TTC549 (cell line): ENCODE measurements at regions not wholly inside any gene's neighbourhood (a gene's known extent, or its start where the extent isn't known, plus 50 kb on each side); places are given as distances from the start of the nearest gene placed in this dataset.
"Not testable (repeated sequence)": the region's sequence is repeated elsewhere in the genome, so short reads cannot be mapped to it uniquely, and the experiment has no call there.

Experiments used
- FAIRE-seq: peaks from 2 replicates; lab custom pipeline; 2012; peaks lifted over from hg19 to GRCh38; lab: Jason Lieb, UNC

DNA sequence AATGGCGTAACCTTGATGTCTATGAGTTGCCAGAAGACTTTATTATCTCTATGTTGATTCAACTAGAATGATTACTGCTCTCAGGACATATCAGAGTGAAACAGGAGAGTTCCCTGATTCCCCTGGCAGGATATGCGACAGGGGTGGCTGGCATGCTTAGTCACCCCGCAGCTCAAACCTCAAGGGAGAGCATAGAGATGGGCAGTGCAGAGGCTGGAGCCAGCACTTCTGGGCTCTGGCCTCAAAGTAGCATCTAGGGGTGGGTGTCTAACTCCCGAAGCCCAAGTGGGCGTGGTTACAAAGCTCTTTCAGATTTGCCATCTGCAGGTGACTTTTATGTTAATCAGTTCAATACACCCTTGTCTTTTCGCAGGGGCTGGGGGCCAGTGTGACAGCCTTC is 391.6 kb downstream of the ADCYAP1 start:
- FAIRE-seq = no peak

DNA sequence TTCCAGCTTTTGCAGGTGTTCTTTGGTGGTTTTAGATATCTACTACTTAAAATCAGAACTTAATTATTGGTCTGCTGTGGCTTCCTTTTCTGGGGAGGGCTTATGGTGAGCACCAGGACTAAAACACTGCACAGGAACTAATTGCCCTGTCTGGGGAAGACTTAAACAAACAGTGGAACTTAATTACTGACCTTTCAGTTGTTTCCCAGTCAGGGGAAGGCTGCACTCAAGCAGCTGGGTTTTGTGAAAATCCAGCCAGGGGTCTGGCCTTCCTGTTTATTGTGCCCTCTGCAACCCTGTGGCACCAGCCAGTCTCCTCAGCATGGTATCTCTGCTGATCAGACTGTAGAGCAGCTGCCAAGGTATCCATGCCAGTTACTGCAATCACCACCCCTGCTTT is 398.2 kb downstream of the ADCYAP1 start:
- no peak for FAIRE-seq

DNA sequence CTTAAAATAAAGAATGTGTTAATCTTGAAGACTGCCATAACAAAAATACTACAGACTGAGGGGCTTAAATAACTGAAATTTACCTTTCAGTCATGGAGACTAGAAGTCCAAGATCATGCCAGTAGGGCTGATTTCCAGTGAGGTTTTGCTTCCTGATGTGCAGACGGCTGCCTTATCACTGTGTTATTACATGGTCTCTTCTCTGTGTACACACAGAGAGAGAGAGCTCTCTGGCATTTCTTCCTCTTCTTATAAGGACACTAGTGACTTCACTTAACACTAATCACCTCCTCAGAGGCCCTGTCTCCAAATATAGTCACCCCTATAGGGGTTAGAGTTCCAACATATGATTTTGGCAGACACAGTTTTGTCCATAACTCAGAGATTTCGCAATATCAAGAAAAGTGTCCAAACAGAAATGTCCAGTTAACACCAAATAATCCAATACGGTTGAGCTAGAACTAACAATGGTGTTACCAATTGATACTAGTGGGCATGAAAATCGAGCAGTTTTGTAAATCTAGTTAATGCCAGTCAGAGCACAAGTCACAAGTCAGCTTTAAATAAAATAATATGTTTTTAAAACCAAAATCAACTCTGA is 399.8 kb downstream of the ADCYAP1 start:
- no peak for FAIRE-seq

DNA sequence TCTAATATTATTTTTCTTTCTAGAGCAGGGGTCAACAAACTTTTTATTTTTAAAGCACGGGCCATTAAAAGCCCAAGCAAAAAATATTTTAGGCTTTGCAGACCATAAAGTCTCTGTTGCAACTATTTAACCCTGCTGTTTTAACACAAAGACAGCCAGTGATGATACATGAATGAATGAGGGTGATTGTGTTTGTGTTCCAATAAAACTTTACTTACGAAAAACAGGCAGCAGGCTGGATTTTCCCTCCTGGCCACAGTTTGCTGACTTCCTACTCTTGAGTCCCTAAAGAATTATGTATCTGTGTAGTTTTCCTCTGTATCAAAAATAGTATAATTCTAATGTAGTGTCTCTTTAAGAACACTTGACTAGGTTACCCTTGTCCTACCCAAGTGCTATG is 402.0 kb downstream of the ADCYAP1 start:
- no peak for FAIRE-seq

DNA sequence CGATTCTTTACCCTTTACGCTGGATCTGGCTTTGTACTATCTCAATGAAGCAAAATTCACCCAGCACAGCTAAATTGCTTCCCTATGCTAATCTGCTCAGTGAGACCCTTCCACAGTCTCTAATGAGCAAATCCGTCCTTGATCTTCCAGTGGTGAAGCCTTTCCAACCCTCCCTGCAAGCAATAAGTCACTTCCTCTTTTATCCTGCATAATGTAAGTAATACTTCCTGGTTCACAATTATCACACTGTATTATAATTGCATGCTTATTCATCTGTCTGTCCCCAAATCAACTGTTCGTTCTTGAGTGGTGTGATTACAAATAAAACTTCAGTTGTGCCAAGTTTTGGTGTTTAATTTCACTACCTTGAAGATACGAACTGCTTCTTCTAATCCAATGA is 404.0 kb downstream of the ADCYAP1 start:
- FAIRE-seq = no peak

DNA sequence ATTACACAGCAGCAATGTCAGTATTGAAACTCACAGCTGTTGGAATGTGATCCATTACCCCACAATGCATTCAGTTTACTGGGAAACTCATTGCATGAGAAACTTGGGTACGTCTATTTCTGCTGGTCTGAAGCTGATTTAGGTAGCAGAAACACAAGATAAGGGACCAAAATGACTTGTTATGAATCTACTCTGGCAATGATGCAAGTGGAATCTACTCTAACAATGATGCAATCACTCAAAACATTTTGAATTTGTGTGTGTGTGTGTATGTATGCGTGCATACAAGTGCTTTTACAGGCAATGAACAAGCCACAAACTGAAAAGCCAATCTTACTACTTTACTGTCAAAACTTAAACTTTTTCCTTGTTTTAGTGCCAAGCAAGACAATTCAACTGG is 406.7 kb downstream of the ADCYAP1 start:
- FAIRE-seq = no peak

DNA sequence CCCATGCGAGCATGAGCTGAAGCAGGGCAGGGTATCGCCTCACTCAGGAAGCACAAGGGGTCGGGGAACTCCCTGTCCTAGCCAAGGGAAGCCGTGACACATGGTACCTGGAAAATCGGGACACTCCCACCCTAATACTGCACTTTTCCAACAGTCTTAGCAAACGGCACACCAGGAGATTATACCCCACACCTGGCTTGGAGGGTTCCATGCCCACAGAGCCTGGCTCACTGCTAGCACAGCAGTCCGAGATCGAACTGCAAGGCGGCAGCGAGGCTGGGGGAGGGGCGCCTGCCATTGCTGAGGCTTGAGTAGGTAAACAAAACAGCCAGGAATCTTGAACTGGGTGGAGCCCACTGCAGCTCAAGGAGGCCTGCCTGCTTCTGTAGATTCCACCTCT is 430.7 kb downstream of the ADCYAP1 start:
- not testable (repeated sequence) for FAIRE-seq

DNA sequence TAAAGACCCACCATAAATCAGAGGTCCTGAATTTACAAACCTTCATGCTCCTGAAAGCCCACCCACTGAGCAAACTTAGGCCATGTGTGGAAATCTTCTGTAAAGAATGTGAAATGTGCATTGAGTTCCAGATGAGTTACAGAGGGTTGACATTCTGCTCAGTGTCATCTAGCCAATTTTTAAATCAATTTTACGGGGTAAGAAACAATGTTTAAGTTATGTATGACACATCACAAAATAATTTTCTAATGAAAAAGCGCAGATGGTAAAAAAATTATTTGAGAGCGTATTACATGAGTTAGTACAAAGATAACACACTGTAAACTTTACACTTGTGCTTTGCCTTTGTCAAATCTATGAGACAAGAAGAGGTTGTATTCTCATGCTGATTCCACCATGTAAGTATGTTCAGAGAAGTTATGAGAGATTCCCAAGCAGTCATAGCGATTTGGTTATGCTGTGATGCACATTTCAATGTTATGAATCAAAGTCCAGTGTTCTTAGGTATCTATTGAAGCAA is 446.3 kb downstream of the ADCYAP1 start:
- FAIRE-seq = no peak

DNA sequence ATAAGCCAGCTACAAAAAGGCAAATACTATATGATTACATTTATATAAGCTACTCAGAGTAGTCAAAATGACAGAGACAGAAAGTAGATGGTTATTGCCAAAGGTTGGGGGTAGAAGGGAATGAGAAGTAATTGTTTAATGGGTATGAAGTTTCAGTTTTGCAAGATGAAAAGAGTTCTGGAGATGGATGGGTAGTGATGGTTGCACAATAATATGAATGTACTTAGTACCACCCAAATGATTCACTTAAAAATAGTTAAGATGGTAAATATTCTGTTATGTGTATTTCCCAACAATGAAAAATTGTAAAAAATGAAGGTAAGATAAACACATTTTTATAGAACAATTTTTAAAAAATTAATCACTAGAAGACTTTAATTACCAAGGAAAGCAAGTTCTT is 448.4 kb downstream of the ADCYAP1 start:
- no peak for FAIRE-seq

DNA sequence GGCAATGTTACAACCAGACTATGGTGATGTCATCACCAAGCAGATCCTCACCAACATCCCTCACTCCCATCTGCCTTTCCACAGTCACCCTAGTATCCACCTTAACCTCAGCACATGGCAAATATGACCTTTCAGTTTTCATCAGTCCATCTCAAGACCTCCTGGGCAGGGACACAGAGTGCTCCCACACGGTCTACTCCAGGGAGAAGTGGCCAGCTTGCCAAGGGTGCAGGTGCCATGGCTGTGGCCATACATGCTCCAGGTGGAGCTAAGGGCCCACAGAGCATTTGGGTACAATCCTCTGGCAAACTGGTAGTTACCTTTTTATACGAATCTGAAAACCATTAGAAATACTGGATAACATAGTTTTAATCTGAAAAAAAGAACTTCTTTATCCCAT is 453.1 kb downstream of the ADCYAP1 start:
- FAIRE-seq = no peak

DNA sequence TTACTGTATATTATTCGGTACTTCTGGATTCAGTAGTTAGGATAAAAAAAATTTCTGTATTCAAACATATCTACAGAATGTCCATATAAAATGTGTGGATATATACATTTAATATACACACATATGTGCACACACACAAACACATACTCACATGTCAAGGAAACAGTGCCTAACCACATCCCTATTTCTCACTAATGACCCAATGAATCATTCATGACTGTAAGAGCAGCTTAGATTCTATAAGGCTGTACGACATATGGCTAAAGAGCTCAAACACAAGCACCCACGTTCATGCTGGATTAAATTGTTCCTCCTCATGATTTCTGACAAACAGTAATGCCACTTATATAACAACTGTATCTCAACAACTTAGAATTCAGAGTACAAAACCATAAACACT is 457.3 kb downstream of the ADCYAP1 start:
- FAIRE-seq = no peak

DNA sequence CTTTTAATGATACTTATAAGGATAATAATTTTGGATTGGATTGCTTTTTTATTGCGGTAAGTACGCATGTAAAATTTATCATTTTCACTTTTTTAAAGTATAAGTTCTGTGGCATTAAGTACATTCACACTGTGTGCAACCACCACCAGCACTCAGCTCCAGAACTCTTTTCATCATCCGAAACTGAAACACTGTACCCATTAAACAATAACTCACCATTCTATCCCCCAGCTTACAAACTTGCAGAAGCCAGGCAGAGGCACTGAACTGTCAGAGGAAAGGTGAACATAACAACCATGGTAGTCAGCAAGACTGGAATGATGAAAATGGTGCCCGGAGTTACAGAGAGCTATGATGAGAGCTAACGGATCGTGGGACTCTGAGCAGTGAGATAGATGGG is 465.9 kb downstream of the ADCYAP1 start:
- FAIRE-seq = no peak

DNA sequence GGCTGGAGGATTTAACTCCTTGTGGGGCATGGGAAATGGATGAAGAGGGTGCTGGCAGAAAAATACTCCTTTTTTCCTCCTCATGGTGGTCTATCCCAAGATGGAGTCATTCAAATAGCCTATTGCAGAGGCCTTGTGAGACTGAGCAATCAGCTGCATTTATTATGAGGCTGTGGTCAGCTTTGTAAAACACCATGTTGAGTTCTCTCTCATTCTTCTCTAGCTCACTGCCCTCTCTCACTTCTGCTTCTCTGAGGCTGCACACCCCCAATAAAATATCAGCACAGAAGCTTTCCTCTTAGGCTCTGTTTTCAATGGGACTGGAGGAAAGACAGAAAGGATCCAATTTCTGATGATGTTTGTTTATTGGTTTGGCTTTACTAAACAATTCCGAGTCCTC is 467.1 kb downstream of the ADCYAP1 start:
- no peak for FAIRE-seq

DNA sequence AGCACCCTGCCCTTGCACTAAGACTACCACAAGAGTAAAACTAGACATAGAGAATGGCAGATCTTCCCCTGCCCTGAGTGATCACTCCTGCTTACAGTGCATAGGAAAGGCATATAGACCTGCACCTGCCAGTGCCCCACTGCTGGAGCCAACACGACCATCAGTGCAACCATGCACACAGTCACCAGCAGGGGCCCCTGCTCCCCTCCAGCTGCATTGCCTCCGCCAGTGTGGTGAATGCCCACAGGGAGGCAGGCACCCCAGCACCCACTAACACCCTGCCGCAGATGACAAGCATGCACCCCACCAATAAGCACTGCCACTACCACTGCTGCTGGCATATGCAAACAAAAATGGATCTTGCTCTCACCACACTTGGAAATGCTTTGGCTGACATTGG is 478.8 kb downstream of the ADCYAP1 start:
- no peak for FAIRE-seq

DNA sequence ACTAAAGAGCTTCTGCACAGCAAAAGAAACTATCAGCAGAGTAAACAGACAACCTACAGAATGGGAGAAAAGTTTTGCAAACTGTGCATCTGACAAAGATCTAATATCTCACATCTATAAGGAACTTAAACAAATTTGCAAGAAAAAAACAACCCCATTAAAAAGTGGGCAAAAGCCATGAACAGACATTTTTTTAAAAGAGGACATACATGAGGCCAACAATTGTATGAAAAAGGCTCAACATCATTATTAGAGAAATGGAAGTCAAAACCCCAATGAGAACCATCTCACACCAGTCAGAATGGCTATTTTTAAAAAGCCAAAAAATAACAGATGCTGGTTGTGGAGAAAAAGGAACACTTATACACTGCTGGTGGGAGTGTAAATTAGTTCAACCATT is 483.8 kb downstream of the ADCYAP1 start:
- FAIRE-seq = not testable (repeated sequence)

DNA sequence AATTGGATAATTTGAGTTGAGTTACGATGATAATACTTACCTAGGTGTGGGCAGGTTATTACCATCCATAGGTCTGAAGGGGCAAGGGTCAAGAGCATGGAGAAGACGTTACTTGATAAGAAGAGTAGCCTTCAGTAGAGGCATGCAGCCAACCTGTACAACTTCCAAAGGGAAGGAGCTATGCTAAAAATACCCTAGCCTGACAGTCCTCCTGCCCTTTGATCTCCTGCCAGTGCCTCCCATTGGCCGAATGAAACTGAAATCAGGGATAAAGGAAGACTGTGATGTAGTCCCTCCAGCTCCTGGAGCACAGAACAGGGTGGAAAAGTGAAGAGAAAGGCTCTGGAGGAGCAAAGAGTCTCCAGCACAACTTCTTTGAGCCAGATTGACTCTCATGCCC is 487.4 kb downstream of the ADCYAP1 start:
- no peak for FAIRE-seq

DNA sequence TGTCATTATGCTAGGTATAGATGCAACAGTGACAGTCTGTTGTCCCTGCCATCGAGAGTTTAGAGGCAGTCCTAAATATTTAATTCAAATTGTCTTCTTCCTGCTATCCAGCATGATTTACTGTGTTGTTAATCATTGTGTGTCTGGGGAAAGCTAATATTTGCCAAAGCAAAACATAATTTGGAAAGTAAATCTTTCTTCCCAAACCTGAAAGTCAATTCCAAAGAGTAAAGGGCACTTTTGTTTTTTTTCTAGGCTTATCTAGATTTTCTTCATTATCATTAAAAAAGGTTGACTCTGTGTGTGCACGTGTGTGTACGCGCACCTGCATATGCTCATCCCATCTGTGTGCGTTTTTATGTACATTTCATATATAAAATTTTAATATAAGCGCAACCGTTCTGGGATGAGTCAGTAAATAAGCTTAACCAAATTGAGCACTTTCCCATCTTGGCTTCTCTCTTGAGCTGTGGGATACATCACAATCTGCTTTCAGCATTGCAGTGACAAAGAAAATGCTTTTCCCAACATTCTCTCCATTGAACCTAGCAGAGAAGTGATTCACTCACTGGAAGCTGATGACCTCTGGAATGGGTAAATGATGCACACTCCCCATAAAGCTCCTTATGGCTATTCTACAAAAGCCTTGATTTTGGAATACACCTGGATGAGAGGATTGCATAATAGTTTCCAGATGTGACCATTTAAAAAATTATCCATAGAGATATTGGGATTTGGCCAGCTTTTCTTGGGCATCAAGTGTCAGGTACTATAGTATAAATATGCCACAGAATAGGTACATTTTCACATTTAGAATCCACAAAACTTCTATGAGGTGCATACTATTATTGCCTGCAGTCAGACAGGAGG is 488.4 kb downstream of the ADCYAP1 start:
- FAIRE-seq = no peak

DNA sequence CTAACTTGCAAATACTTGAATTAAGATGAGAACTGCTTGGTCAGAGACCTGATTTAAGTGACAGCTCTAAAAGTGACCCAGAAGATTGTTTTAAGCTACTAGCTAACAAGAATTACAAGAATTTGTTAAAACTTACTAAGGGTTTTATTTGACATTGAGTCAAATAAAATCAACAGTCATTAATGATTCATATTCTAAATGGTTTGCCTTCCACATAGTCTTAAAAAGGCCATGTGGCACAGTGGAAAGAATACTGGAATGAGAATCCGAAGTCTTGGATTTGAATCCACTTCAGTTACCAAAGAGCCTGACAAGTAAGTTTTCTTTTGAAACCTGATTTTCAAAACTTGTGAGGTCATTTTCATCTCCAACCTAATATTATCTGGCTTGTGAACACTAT is 489.3 kb downstream of the ADCYAP1 start:
- FAIRE-seq = no peak

DNA sequence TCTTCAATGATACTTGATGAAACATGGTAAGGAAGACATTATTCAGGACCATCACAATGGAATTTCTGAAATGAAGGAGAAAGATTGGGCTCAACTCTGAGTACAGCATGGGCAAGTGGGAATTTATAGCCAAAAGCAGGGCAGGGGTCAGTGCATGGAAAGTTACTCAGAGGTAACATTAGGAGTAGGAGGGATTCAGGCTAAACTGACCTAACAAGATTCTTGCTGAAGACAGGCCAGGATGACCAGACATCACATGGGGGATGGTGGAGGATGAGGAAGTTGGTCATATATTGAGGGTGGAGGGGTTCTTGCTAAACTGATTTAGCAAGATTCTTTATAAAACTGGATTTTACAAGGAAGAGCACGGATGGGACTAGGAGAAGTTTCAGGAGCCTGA is 489.8 kb downstream of the ADCYAP1 start:
- no peak for FAIRE-seq

DNA sequence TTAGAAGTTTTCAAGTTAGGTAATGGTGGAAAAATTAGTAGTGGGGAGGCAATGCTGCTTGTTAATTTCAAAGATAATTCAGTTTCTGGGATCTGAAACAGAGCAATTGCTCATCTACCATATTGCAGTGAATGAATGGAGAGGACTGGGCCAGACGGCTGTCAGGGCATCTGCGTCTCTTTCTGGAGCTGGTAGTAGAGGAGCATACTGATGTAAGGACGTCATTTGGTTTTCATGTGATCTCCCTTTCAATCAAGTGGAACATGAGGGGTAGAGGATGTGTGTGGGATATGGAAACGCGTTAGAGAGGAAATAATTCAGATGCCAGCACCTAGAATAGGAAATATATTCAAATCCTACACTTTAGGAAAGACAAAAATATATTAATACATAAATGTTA is 490.3 kb downstream of the ADCYAP1 start:
- FAIRE-seq = no peak

DNA sequence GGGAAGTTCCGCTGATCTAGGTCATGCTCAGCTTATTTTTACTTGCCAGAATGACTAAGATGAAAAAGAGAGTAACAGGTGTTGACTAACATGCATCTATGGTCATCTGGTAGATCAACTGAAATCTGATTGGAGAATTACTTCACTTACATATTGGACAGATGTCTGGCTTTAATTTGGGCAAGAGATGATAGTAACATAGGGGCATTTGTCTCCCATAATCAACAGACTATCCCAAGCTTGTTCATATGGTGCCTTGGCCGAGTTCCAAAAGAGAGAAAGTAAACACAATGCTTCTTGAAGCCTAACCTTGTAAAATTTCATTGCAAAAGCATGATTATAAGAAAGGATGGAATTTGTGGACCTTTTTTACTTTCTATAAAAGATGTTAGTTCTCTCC is 503.7 kb downstream of the ADCYAP1 start:
- no peak for FAIRE-seq

DNA sequence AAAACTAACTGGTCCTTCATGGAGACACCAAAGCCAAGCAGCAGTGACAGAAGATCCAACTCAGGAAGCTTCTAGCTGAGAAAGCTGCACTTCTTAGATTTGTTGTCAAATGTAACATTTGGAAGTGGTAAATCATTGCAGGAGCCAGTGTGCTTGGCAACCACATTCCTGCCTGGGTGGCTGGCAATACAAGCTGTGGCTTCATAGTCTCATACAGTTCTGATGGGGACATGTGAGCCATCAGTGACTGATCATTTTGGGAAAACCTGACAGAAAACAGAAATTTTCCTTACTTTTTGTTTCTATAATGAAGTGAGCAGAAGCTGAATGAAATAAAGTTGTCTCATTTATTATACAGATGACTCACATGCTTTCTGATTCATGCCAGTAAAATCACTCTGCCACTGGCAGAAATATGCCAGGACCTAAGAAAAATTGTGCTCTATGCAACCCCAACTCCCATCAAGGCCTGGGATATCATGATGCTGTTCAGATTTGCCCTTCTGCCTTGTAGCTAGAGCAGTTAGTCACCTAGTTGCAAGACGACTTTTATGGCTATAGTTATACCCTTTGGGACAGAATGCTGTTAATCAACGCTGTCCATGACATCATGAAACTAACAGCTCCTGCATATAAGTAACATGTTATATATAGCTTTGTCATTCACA is 508.1 kb downstream of the ADCYAP1 start:
- FAIRE-seq = no peak

DNA sequence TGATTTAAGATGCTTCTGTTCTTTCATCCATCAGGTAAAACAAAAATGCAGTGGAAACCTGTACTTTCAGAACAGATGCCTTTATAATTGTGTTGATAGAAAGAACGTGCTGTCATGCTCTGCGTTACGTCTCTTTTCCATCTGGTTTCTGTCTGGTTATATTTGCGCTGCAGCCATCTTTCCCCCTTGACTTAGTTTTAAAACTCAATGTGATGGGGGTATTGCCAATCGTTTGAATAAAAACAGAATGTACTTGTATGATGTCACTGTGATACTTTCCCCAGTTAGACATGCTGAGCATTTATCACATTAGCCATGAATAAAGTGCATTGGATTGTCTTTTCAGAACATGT is 508.6 kb downstream of the ADCYAP1 start:
- no peak for FAIRE-seq
